Activated naive CD4-positive, alpha-beta T cell treated with anti-CD3 and anti-CD28 coated beads, Interleukin-2, amount 50 U/mL, for 24 hours (primary cell): ENCODE measurements at regions not wholly inside any gene's neighbourhood (a gene's known extent, or its start where the extent isn't known, plus 50 kb on each side); places are given as distances from the start of the nearest gene placed in this dataset.
"Not testable (repeated sequence)": the region's sequence is repeated elsewhere in the genome, so short reads cannot be mapped to it uniquely, and the experiment has no call there.

Source experiments
- H3K27ac Mint-ChIP-seq: one replicate; pipeline ENCODE4 v1.8.0; 2021; ENCODE audit warnings: mild to moderate bottlenecking, mixed read lengths
- H3K27me3 Mint-ChIP-seq: one replicate; pipeline ENCODE4 v1.8.0; 2021; ENCODE audit warnings: mixed read lengths
- H3K36me3 Mint-ChIP-seq: one replicate; pipeline ENCODE4 v1.8.0; 2021; ENCODE audit warnings: mixed read lengths
- H3K4me1 Mint-ChIP-seq: one replicate; pipeline ENCODE4 v1.8.0; 2021; ENCODE audit warnings: mixed read lengths
- H3K4me3 Mint-ChIP-seq: one replicate; pipeline ENCODE4 v1.8.0; 2021; ENCODE audit warnings: mild to moderate bottlenecking, mixed read lengths
- H3K9me3 Mint-ChIP-seq: one replicate; pipeline ENCODE4 v1.8.0; 2021; ENCODE audit warnings: mixed read lengths

- Mint-ChIP-seq H3K27ac (no peak overlapping the region), H3K9me3 (peaks cover 13% of the 10 kb centered on the region), H3K27me3 (no peaks in the 10 kb centered on the region), H3K36me3 (peaks cover 11% of the 10 kb centered on the region), H3K4me3 (no peak overlapping the region), H3K4me1 (peaks cover 30% of the 10 kb centered on the region)
Measured at GRCh38 chr2:7653617-7654016, 736.4 kb downstream of the RNF144A start.

GRCh38 chr2:7655629-7656028 lies 738.4 kb downstream of the RNF144A start:
- no peaks in the 10 kb centered on the region for H3K27me3 Mint-ChIP-seq
- H3K4me3 Mint-ChIP-seq, result no peak overlapping the region
- peaks cover 15% of the 10 kb centered on the region for H3K4me1 Mint-ChIP-seq
- peaks cover 11% of the 10 kb centered on the region for H3K36me3 Mint-ChIP-seq
- H3K27ac Mint-ChIP-seq, result no peak overlapping the region
- H3K9me3 Mint-ChIP-seq, result peaks cover 13% of the 10 kb centered on the region

GRCh38 chr2:7657526-7657925 lies 740.3 kb downstream of the RNF144A start:
- H3K27ac Mint-ChIP-seq, H3K9me3 Mint-ChIP-seq, H3K4me1 Mint-ChIP-seq, H3K4me3 Mint-ChIP-seq, H3K27me3 Mint-ChIP-seq: not testable (repeated sequence)
- peaks cover 12% of the 10 kb centered on the region for H3K36me3 Mint-ChIP-seq

GRCh38 chr2:7658486-7658885 lies 741.3 kb downstream of the RNF144A start:
- H3K4me1 Mint-ChIP-seq, result peaks cover 7% of the 10 kb centered on the region
- H3K9me3 Mint-ChIP-seq, result peaks cover 9% of the 10 kb centered on the region
- no peak overlapping the region for H3K4me3 Mint-ChIP-seq
- no peaks in the 10 kb centered on the region for H3K27me3 Mint-ChIP-seq
- H3K36me3 Mint-ChIP-seq, result peaks cover 12% of the 10 kb centered on the region
- H3K27ac Mint-ChIP-seq, result no peak overlapping the region

GRCh38 chr2:7660816-7661215 lies 743.6 kb downstream of the RNF144A start:
- Mint-ChIP-seq H3K27me3 (no peaks in the 10 kb centered on the region), H3K4me3 (no peak overlapping the region), H3K4me1 (peaks cover 7% of the 10 kb centered on the region), H3K36me3 (peaks cover 4% of the 10 kb centered on the region), H3K9me3 (no peaks in the 10 kb centered on the region), H3K27ac (peak overlapping the region; percentile 30)

- Mint-ChIP-seq H3K4me3 (no peak overlapping the region), H3K27ac (no peak overlapping the region), H3K9me3 (peaks cover 4% of the 10 kb centered on the region), H3K36me3 (peaks cover 4% of the 10 kb centered on the region), H3K4me1 (peaks cover 6% of the 10 kb centered on the region), H3K27me3 (no peaks in the 10 kb centered on the region)
Measured at GRCh38 chr2:7661502-7661901, 744.3 kb downstream of the RNF144A start.

- Mint-ChIP-seq H3K27me3 (no peaks in the 10 kb centered on the region), H3K27ac (no peak overlapping the region), H3K36me3 (peaks cover 1% of the 10 kb centered on the region), H3K4me1 (peaks cover 3% of the 10 kb centered on the region), H3K4me3 (no peak overlapping the region), H3K9me3 (peaks cover 7% of the 10 kb centered on the region)
Measured at GRCh38 chr2:7665880-7666279, 748.7 kb downstream of the RNF144A start.

GRCh38 chr2:7666596-7667259 lies 749.5 kb downstream of the RNF144A start:
- no peaks in the 10 kb centered on the region for H3K27me3 Mint-ChIP-seq
- peaks cover 11% of the 10 kb centered on the region for H3K4me1 Mint-ChIP-seq
- H3K9me3 Mint-ChIP-seq, result peaks cover 7% of the 10 kb centered on the region
- H3K36me3 Mint-ChIP-seq, result no peaks in the 10 kb centered on the region
- no peak overlapping the region for H3K27ac Mint-ChIP-seq
- H3K4me3 Mint-ChIP-seq, result no peak overlapping the region

- H3K9me3 Mint-ChIP-seq, result peaks cover 7% of the 10 kb centered on the region
- no peak overlapping the region for H3K4me3 Mint-ChIP-seq
- H3K4me1 Mint-ChIP-seq, result peaks cover 17% of the 10 kb centered on the region
- H3K27me3 Mint-ChIP-seq, result no peaks in the 10 kb centered on the region
- no peak overlapping the region for H3K27ac Mint-ChIP-seq
- H3K36me3 Mint-ChIP-seq, result no peaks in the 10 kb centered on the region
Measured at GRCh38 chr2:7667260-7667757, 750.1 kb downstream of the RNF144A start.

GRCh38 chr2:7670905-7671641 lies 753.9 kb downstream of the RNF144A start:
- Mint-ChIP-seq H3K27me3 (no peaks in the 10 kb centered on the region), H3K27ac (no peak overlapping the region), H3K36me3 (no peaks in the 10 kb centered on the region), H3K4me1 (peaks cover 31% of the 10 kb centered on the region), H3K9me3 (peaks cover 7% of the 10 kb centered on the region), H3K4me3 (no peak overlapping the region)

GRCh38 chr2:7672027-7672684 lies 754.9 kb downstream of the RNF144A start:
- Mint-ChIP-seq H3K27ac (peak overlapping the region; percentile 94), H3K4me1 (peaks cover 31% of the 10 kb centered on the region), H3K4me3 (peak overlapping the region; percentile 67), H3K9me3 (no peaks in the 10 kb centered on the region), H3K36me3 (no peaks in the 10 kb centered on the region), H3K27me3 (no peaks in the 10 kb centered on the region)

GRCh38 chr2:7672685-7673071 lies 755.5 kb downstream of the RNF144A start:
- Mint-ChIP-seq H3K36me3 (no peaks in the 10 kb centered on the region), H3K9me3 (no peaks in the 10 kb centered on the region), H3K4me1 (peaks cover 31% of the 10 kb centered on the region), H3K4me3 (peak overlapping the region; percentile 67), H3K27me3 (no peaks in the 10 kb centered on the region), H3K27ac (peak overlapping the region; percentile 8)

- H3K4me3 Mint-ChIP-seq, result peak overlapping the region; percentile 67
- peak overlapping the region; percentile 8 for H3K27ac Mint-ChIP-seq
- no peaks in the 10 kb centered on the region for H3K36me3 Mint-ChIP-seq
- no peaks in the 10 kb centered on the region for H3K27me3 Mint-ChIP-seq
- peaks cover 31% of the 10 kb centered on the region for H3K4me1 Mint-ChIP-seq
- no peaks in the 10 kb centered on the region for H3K9me3 Mint-ChIP-seq
Measured at GRCh38 chr2:7673101-7673500, 755.9 kb downstream of the RNF144A start.

GRCh38 chr2:7673853-7674252 lies 756.6 kb downstream of the RNF144A start:
- Mint-ChIP-seq H3K36me3 (no peaks in the 10 kb centered on the region), H3K4me3 (no peak overlapping the region), H3K4me1 (peaks cover 31% of the 10 kb centered on the region), H3K27me3 (no peaks in the 10 kb centered on the region), H3K27ac (no peak overlapping the region), H3K9me3 (no peaks in the 10 kb centered on the region)

GRCh38 chr2:7674606-7675005 lies 757.4 kb downstream of the RNF144A start:
- H3K9me3 Mint-ChIP-seq, result no peaks in the 10 kb centered on the region
- no peak overlapping the region for H3K4me3 Mint-ChIP-seq
- H3K36me3 Mint-ChIP-seq, result no peaks in the 10 kb centered on the region
- no peaks in the 10 kb centered on the region for H3K27me3 Mint-ChIP-seq
- H3K4me1 Mint-ChIP-seq, result peaks cover 31% of the 10 kb centered on the region
- no peak overlapping the region for H3K27ac Mint-ChIP-seq

GRCh38 chr2:7676714-7677113 lies 759.5 kb downstream of the RNF144A start:
- no peak overlapping the region for H3K27ac Mint-ChIP-seq
- H3K4me1 Mint-ChIP-seq, result peaks cover 19% of the 10 kb centered on the region
- H3K36me3 Mint-ChIP-seq, result no peaks in the 10 kb centered on the region
- no peaks in the 10 kb centered on the region for H3K27me3 Mint-ChIP-seq
- no peak overlapping the region for H3K4me3 Mint-ChIP-seq
- no peaks in the 10 kb centered on the region for H3K9me3 Mint-ChIP-seq
